ENCODE measurements at regions not wholly inside any gene's neighbourhood (a gene's known extent, or its start where the extent isn't known, plus 50 kb on each side); places are given as distances from the start of the nearest gene placed in this dataset.

DNA sequence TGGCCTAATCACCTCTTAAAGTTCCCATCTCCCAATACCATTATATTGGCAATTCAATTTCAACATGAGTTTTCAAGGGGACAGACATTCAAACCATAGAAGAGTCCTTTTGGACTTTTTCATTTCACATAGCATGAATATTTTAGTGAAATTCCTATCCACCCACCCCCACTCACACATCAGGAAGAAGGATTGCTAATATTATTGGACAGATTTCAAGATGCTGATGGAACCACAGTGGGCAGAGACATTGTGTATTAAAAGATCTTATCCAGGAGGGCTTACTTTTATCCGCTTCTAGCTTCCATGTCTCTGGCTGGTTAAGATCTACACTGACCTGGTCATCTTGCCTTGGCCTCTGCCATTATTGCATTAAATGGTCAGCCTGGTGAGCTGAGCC is 297.4 kb upstream of the ACVR2A start:
- H3K36me3 ChIP-seq (ENCODE audit: insufficient read depth in 1 of 2, low read depth in 1 of 2): no peaks in the 10 kb centered on the region
- ATAC-seq (no peak), DNase-seq (no peak)
- no peaks in the 10 kb centered on the region for H3K9me3 ChIP-seq
- H3K27me3 ChIP-seq (ENCODE audit: insufficient read depth in 3 of 3, low read length in 2 of 3): no peaks in the 10 kb centered on the region
- WGBS, 3 donors: 82 to 90% (median 87%) methylated on average over 1 of the region's 1 CpG
- TF ChIP-seq, protein P1, sequence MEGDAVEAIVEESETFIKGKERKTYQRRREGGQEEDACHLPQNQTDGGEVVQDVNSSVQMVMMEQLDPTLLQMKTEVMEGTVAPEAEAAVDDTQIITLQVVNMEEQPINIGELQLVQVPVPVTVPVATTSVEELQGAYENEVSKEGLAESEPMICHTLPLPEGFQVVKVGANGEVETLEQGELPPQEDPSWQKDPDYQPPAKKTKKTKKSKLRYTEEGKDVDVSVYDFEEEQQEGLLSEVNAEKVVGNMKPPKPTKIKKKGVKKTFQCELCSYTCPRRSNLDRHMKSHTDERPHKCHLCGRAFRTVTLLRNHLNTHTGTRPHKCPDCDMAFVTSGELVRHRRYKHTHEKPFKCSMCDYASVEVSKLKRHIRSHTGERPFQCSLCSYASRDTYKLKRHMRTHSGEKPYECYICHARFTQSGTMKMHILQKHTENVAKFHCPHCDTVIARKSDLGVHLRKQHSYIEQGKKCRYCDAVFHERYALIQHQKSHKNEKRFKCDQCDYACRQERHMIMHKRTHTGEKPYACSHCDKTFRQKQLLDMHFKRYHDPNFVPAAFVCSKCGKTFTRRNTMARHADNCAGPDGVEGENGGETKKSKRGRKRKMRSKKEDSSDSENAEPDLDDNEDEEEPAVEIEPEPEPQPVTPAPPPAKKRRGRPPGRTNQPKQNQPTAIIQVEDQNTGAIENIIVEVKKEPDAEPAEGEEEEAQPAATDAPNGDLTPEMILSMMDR (IDR thresholded peaks at IDR 0.05): no peak
- no peak overlapping the region for H3K27ac ChIP-seq
- no peaks in the 10 kb centered on the region for H3K4me1 ChIP-seq
- intact Hi-C loops (cut with DNase I): no loop called here
- H3K4me3 ChIP-seq: no peak overlapping the region

DNA sequence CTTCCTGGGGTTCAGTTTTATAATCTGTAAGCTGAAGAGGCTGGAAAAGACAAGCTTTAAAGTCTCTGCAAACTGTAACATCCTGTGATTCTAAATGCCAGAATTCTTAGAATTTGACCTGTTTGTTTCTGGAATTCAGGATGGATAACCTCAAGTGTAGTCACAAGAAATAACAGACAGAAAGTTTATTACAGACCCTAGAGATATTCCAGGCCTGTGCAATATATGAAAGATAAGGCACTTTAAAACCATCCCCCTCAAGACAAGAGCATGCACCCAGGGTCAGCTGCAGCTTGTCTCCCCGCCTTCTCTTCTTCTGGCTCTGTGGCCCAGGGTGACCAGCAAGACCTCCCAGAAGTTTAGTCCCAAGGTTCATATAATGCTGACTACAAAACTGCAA is 298.7 kb upstream of the ACVR2A start:
- no peak overlapping the region for H3K27ac ChIP-seq
- ATAC-seq: no peak
- TF ChIP-seq, protein P1 (IDR thresholded peaks at IDR 0.05): no peak
- H3K27me3 ChIP-seq (ENCODE audit: insufficient read depth in 3 of 3, low read length in 2 of 3): no peaks in the 10 kb centered on the region
- no peaks in the 10 kb centered on the region for H3K4me1 ChIP-seq
- DNase-seq: no peak
- no peak overlapping the region for H3K4me3 ChIP-seq
- intact Hi-C loops (cut with DNase I): no loop called here
- H3K9me3 ChIP-seq: no peaks in the 10 kb centered on the region
- WGBS, 3 donors: 88 to 97% (median 89%) methylated on average over 1 of the region's 1 CpG
- no peaks in the 10 kb centered on the region for H3K36me3 ChIP-seq (ENCODE audit: insufficient read depth in 1 of 2, low read depth in 1 of 2)

DNA sequence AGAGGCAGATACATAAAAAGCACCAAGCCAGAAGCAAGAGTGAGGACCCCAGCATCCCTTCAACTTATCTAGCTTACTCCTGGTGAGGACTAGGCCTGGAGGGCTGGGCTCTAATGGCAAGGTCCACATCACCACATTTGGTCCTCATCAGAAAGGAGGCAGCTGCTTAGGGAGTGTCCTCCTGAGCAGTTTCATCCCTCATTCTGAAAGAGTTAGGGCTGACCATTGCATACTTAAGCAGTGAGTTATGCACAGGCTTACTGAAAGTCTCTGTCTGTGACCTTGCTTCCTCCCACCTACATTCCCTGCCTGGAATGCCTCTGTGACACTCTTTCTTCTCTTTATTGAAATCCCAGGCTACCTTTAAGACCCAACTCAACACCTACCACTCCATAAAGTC is 301.8 kb upstream of the ACVR2A start:
- Histone ChIP-seq H3K4me3 (no peak overlapping the region), H3K36me3 (ENCODE audit: insufficient read depth in 1 of 2, low read depth in 1 of 2) (no peaks in the 10 kb centered on the region), H3K4me1 (no peaks in the 10 kb centered on the region), H3K27me3 (ENCODE audit: insufficient read depth in 3 of 3, low read length in 2 of 3) (no peaks in the 10 kb centered on the region), H3K27ac (no peak overlapping the region), H3K9me3 (no peaks in the 10 kb centered on the region)
- DNase-seq (no peak), ATAC-seq (no peak)
- TF ChIP-seq, protein P1 (IDR thresholded peaks at IDR 0.05): no peak
- intact Hi-C loops (cut with DNase I): no loop called here

DNA sequence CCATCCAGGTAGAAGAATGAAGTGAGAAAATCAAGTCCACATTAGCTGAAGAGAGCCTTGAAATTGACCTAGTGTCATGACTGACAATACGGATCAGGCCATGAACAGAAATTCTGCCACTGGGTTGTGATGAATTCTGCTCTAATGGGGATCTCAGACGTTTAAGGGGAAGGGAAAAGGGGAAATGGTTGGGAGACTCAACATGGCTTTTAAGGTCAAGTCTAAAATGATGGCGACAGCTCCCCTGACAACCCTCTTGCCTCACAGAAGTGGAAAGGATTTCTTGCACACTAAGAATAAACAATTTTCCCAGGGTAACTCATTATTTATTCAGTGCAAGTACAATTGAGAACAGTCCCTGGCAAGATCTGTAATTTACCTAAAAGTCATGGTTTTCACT is 302.5 kb upstream of the ACVR2A start:
- WGBS, 3 donors: 85 to 87% (median 86%) methylated on average over 3 of the region's 3 CpGs
- no peaks in the 10 kb centered on the region for H3K27me3 ChIP-seq (ENCODE audit: insufficient read depth in 3 of 3, low read length in 2 of 3)
- intact Hi-C loops (cut with DNase I): no loop called here

DNA sequence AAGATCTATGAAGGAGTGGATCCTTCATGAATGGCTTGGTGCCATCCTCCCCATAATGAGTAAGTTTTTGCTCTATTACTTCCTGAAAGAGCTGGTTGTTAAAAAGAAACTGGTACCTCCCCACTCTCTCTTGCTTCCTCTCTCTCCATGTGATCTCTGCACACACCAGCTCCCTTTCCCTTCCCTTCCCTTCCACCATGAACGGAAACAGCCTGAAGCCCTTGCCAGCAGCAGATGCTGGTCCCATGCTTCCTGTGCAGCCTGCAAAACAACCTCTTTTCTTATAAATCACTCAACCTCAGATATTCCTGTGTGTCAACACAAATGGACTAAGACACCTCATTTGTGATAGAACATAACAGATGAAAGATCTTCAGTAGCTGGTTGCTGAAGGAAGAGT is 303.5 kb upstream of the ACVR2A start:
- Histone ChIP-seq H3K27me3 (ENCODE audit: insufficient read depth in 3 of 3, low read length in 2 of 3) (no peaks in the 10 kb centered on the region), H3K9me3 (no peaks in the 10 kb centered on the region), H3K4me3 (no peak overlapping the region), H3K27ac (no peak overlapping the region), H3K36me3 (ENCODE audit: insufficient read depth in 1 of 2, low read depth in 1 of 2) (no peaks in the 10 kb centered on the region), H3K4me1 (no peaks in the 10 kb centered on the region)
- 74 to 82% (median 79%) methylated on average over 1 of the region's 1 CpG for whole genome bisulfite sequencing, 3 donors
- no peak for DNase-seq
- intact Hi-C loops (cut with DNase I): no loop called here
- no peak for ATAC-seq
- TF ChIP-seq, protein P1 (IDR thresholded peaks at IDR 0.05): no peak

More for the DNA sequence above, 302.5 kb upstream of the ACVR2A start:
- H3K27ac ChIP-seq: no peak overlapping the region
- TF ChIP-seq, protein P1 (IDR thresholded peaks at IDR 0.05): no peak
- H3K36me3 ChIP-seq (ENCODE audit: insufficient read depth in 1 of 2, low read depth in 1 of 2): no peaks in the 10 kb centered on the region
- H3K4me1 ChIP-seq: no peaks in the 10 kb centered on the region
- no peaks in the 10 kb centered on the region for H3K9me3 ChIP-seq
- ATAC-seq: no peak
- H3K4me3 ChIP-seq: no peak overlapping the region
- no peak for DNase-seq

Measured in psoas muscle (tissue), 7 donors.